ENCODE measurements at regions not wholly inside any gene's neighbourhood (a gene's known extent, or its start where the extent isn't known, plus 50 kb on each side); places are given as distances from the start of the nearest gene placed in this dataset.
"Not testable (repeated sequence)": the region's sequence is repeated elsewhere in the genome, so short reads cannot be mapped to it uniquely, and the experiment has no call there.

DNA sequence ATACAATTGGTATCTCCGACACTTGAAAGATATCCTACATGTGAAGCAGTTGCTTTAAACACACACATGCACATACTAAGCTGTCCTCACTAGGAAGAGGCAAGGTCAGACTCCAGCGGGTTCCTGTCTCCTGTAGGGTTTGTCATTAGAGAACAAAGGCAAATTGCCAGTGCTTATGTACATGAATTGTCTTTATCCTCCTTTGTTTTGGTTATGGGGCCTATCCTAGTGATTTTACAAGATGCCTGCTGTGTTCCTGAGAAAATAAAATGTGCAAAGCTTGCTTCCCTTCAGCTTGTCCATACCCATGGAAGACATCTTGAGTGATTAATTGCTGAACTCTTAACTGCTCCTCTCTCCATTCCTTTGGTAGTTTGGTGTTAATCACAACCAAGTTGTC, 86.7 kb upstream of the SLC39A10 start:
- DNase-seq: no peak

DNA sequence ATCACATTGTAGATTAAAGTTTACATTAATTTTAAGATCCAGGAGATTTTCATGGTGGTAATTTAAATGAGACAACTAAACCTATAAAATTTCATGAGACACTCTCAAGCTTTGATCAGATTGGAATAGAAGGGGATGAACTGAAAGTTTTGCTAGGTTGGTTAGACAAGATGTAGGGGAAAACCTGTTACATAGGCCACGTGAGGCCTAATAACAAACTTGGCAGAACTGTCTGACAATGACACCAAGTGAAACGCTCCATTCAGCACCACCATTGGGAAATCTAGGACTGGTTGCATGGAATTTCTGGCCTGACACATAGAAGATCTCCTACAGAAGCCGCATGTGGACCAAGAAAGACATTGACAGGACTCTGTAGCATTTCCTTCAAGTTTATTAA, 87.8 kb upstream of the SLC39A10 start:
- no peak for DNase-seq

DNA sequence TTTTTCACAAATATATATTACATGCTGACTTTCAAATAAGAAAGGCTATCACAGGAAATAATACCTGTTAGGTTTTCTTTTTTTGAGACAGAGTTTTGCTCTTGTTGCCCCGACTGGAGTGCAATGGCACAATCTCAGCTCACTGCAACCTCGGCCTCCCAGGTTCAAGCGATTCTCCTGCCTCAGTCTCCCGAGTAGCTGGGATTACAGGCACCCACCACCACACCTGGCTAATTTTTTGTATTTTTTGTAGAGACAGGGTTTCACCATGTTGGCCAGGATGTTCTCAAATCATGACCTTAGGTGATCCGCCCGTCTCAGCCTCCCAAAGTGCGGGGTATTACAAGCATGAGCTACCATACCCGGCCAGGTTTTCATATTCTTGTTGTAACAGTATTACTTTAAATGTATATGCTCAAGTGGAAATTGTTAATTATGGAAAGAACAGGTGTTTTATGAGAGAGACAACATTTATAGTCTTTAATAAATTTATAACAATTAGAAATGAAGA, 92.3 kb upstream of the SLC39A10 start:
- not testable (repeated sequence) for DNase-seq

DNA sequence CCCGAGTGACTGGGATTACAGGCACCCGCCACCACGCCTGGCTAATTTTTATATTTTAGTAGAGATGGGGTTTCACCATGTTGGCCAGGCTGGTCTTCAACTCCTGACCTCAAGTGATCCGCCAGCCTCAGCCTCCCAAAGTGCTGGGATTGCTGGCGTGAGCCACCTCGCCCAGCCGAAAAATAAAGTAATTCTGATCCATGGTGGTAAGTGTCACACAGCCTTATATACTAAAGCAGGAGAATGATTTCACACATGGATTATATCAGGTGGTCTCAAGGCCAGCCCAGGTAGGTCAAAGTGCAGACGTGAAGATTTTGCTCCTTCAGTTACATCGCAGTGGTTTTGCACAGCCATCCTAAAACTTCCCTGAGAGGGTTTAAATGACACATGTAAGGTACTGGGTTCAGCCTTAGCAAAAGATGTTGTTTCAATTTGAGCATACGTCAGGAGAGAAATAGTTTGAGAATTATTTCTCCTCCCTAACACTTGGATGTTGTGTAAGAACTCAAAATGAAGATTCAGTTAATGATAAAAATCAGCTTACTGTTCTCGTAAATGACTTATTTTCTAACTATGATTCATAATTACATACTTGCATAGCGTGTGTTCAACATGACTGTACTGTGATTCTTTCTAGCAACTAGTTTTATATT, 93.0 kb upstream of the SLC39A10 start:
- peak; percentile 83 for DNase-seq

DNA sequence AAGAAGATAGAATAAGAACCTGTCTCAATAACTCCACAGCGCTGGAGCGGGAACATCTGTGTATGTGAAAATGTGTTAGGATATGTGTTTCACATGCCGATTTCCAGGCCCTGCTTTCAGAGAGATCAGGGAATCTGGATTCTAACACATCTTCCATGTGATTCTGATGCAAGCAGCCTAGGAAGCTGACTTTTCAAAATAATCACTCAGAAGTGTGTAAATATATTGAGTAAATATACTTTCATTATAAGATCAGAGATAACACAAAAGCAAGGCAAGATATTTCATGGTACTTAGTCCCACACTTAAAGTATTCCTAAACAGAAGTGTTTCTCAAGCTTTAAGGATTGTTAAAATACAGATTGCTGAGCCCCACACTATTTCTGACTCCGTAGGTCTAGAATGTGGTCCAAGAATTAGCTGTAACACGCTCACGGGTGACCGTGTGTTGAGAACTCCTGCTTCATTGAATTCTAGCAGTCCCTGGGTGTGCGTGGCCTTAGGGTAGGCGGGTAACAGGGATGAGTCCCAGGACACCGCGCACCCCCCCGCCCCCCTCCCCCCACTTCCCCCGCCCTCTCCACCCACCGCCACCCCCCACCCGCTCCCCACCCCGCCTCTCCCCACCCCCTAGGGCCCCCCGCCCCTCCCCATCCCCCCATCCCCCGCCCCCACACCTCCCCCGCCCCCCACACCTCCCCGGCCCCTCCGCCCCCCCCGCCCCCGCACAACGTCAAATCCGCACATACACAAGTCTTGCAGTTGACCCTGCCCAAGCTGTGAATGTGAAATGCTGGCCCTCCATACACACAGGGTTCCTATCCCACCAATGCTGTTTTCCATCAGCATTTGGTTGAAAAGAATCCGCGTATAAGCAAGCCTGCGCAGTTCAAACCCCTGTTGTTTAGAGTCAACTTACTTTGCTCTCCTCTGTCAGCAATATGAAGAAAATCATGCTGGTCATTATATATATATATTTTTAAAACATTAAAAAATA, 94.2 kb upstream of the SLC39A10 start:
- peak; percentile 13 for DNase-seq

DNA sequence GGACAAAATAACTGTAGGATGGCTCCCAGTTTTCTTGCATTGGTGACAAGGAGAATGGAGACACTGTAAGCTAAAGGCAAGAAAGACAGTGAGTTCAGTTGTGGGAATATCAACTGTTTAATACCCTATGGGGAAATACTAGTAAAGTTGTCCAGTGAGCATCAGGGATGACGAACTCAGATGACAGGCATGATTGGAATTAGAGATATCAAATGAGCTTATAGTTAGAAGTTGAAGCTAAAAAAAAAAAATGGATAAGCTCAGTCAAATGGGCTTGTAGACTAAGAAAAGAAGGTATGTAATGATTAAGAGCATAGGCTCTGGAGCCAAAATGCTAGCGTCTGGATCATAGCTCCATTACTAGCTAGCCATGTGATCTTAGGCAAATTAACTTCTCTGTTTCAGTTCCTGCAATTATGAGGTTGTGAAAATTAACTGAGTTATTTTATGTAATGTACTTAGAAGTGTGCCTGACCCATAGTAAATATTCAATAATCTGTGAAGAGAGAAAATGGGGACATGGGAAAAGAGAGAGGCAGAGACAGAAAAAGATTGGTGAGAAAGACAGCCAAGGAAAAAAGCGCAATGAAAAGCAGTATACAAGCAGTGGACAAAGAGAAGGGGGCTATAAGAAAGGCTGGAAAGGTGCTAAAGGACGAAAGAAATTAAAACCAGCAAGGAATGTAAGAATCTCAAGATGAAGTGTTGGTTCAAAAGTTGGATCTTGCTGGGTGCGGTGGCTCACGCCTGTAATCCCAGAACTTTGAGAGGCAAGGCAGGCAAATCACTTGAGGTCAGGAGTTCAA, 95.7 kb upstream of the SLC39A10 start:
- DNase-seq: peak; percentile 94

DNA sequence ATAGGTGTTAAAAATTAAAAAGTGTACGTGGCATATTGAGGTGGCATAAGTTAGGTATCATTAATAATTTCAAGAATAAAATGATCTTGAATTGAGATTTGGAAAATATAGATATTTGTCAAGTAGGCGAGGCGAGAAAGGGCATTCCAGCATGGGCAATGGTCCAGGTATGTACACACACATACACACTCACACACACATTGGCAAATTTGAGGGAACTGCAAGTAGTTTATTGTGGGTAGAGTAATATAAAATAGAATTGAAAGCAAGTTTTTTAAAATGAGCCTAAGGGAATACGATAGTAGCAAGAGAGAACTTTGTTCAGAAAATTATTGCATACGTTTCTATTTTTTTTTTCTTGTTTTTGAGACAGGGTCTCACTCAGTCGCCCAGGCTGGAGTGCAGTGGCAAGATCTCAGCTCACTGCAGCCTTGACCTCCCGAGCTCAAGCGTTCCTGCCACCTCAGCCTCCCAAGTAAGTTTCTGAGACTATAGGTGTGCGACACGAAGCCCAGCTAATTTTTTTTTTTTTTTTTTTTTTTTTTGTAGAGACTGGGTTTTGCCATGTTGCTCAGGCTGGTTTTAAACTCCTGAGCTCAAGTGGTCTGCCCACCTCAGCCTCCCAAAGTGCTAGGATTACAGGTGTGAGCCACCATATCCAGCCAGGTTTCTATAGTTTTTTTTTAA, 96.7 kb upstream of the SLC39A10 start:
- no peak for DNase-seq

DNA sequence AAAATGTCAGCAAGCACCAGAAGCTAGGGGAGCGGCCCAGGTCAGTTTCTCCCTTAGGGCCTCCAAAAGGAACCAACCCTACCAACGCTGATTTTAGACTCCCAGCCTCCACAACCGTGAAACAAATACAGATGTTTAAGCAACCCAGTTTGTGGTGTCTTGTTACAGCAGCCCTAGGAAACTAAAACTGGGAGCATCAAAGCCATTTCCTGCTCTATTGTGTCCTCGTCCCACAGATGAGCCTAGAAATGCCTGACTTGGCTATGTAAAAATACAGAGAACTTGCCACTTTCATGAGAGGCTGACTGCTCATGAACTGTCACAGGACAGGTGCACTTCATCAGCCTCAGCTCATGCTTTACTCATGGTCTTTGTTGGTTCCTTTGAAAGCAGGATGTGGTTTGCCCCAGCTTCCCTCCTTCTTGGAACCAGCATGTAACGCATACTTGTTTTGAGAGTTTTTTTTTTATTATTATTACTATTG, 97.6 kb upstream of the SLC39A10 start:
- peak; percentile 69 for DNase-seq

DNA sequence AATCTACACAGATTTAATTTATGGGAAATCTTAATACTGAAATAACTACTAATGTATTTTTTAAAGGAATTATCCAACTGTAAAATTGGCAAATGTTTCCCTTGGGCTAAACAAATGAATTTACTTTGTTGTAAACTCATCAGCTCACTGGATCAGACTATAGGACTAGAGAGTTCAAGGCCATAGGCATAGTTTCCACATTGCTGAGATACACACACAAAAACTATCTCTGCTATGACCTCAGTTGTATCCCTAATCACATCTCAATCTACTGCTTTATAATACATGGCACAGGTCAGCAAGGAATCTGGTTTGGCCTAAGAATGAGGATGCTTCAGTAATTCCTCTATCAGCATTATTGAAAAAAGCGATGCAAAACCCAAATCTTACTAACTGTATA, 101.1 kb upstream of the SLC39A10 start:
- DNase-seq: no peak

DNA sequence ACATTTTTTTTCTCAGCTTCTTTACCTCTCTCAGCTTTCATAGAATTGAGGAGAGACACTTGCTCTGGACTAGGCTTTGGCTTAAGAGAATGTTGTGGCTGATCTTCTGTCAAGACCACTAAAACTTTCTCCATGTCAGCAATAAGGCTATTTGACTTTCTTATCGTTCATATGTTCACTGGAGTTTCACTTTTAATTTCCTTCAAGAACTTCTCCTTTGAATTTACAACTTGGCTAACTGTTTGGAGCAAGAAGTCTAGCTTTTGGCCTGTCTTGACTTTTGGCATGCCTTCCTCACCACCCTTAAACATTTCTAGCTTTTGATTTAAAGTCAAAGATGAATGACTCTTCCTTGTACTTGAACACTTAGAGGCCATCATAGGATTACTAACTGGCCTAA, 104.4 kb upstream of the SLC39A10 start:
- DNase-seq: no peak

DNA sequence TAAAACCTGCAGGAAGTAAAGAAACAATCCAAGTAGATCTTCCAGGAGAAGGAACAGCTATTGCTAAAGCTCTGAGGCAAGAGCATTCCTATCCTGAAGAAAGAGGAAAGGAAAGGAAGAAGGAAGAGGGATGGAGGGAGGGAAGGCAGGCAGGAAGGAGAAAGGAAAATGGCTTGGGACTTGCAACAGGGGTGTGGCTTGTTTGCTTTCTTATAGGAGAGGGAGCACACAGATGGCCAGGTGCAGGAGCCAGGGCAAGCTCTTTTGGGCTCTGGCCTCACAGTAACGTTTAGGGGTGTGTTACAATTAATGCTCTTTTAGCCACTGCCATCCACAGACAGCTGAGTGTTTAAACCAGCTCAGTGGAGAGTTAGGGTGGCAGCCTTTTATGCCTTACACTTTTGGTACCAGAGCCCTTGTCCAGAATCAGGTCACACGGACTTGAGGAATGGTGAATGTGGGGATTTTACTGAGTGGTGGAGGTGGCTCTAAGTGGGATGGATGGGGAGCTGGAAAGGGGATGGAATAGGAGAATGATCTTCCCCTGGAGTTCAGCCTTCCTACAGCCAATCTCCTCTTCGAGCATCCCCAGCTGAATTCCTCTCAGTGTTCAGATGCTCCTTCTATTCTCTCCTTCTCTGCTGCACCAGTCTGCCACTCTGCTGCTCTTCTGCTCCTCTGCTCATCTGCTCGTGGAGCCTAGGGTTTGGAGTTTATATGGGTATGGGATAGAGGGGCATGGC, 108.7 kb upstream of the SLC39A10 start:
- DNase-seq: no peak

DNA sequence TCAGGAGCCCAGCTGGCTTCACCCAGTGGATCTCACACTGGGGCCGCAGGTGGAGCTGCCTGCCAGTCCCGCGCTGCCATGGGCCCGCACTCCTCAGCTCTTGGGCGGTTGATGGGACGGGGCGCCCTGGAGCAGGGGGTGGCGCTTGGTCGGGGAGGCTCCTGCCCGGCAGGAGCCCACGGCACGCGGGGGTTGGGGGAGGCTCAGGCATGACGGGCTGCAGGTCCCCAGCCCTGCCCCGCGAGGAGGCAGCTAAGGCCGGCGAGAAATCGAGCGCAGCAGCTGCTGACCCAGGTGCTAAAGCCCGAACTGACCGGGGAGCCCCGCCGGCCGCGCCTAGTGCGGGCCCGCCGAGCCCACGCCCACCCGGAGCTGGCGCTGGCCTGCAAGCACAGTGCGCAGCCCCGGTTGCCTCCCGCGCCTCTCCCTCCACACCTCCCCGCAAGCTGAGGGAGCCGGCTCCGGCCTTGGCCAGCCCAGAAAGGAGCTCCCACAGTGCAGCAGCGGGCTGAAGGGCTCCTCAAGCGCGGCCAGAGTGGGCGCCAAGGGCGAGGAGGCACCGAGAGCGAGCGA, 109.7 kb upstream of the SLC39A10 start:
- DNase-seq: not testable (repeated sequence)

DNA sequence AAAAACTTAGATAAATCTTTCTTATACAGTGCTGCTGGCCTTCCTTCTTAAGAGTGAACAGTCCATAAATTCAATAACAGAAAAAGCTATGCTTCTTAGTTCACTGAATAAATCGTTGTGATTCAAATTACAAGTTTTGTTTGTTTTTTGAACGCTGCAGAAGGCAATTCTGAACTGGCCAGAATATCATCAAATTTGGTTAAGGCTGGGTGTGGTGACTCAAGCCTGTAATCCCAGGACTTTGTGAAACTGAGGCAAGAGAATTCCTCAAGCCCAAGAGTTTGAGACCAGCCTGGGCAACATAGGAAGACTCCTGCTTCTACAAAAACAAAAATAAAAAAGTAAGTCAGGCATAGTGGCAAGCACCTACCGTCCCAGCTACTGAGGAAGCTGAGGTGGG, 111.2 kb upstream of the SLC39A10 start:
- DNase-seq: no peak

DNA sequence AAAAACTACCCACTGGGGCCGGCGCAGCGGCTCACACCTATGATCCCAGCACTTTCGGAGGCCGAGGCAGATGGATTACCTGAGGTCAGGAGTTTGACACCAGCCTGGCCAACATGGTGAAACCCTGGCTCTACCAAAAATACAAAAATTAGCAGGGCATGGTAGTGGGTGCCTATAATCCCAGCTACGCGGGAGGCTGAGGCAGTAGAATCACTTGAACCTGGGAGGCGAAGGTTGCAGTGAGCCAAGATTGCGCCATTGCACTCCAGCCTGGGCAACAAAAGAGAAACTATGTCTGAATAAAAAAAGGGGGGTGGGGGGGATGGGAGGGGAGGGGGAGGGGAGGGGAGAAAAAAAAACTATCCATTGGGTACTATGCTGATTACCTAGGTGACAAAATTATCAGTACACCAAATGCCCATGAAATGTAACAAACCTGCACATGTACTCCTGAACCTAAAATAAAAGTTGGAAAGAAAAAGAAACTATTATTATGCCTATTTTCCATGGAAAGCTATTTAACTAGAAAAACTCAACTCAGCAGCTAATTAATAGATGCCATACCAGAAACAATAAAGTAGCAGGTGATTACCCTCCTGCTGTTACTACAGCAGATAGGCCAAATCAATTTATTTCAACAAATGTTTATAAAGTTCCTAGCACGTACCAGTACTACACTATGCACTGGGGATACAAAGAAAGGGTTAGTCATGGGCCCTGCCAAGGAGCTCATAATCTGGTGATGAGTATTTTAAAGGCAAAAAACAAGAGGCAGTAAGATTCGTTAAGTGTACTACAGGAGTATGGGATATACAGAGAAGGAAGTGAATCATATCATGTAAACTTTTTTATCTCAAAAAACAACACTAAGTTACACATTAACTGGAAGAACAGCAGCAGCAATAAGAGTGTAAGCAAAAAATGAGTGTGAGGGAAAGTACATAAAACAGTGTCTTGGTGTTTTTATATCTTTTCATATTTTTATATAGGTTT, 112.8 kb upstream of the SLC39A10 start:
- peak; percentile 84 for DNase-seq

DNA sequence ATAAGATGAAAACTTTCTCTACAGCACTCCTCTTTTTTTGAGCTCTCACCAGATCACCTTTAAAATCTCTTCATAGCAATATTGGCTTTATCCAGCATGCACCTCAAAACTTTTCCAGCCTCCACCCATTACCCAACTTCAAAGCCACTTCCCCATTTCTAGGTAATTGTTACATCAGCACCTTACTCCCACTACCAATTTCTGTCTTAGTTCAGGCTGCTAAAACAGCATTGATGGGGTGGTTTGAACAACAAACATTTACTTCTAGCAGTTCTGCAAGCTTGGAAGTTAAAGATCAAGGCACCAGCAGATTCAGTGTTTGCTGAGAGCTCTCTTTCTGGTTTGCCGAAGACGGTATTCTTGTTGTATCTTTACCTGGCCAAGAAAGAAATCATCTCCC, 114.0 kb upstream of the SLC39A10 start:
- no peak for DNase-seq

DNA sequence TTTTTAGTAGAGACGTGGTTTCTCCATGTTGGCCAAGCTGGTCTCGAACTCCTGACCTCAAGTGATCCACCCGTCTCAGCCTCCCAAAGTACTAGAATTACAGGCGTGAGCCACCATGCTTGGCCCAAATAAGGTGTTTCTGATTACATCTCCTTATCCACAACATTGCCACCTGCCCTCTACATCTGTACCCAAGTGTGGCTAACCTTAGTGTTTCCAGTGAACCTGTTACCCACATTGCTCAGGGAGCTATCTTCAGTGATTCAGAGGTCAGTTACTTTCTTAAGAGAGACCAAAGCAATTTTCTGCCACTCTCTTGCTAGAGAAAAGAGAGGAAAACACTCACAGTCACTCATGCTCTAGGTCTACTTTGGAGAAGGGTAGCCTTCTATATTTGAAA, 115.0 kb upstream of the SLC39A10 start:
- DNase-seq: no peak

DNA sequence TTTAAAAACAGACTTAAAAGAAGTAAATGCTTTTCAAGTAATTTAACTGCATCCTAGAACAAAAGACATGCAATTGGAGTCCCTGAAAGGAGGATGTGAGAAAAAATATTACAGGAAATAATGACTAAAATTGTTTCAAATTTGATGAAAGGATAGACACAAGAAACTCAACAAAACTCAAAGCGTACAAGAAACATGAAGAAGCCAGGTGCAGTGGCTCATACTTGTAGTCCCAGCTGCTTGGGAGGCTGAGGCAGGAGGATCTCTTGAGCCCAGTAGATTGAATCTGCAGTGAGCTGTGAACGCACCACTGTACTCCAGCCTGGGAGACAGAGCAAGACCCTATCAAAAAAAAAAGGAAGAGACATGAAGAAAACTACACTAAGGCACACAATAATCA, 118.1 kb upstream of the SLC39A10 start:
- DNase-seq: no peak

DNA sequence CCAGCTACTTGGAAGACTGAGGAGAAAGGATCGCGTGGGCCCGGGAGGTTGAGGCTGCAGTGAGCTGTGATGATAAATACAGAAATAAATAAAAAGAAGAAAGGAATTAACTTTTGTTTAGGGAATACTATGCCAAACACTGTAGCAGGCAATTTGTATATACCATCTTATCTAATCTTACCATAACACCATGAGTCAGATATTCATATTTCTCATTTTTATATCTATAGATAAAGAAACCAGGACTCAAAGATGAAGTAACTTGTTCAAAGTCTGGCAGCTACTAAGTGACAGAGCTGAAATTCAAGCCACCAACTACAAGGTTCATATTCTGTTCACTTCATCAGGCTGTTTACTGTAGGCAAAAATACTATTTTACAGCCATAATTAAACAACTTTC, 119.2 kb upstream of the SLC39A10 start:
- no peak for DNase-seq

DNA sequence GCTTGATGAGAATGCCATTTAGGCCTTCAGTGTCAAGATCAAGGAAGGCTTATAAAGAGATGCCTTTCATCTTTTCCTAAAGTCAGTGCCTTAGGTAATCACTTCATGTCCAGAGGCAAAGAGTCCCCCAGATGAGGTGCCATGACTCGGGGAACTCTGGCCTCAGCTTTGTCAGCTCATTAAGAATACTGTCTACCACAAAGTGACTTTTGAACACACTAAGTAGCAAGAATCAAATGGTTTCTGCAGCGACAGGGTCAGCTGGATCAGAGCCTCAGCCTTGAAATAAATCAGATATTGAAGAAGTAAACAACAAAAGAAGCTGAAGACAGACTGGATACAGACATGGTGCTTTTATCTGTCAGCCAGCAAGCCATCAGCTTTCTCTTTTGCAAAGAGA, 120.1 kb upstream of the SLC39A10 start:
- DNase-seq: no peak

Measured in fibroblast of skin of back (primary cell).